ENCODE measurements at regions not wholly inside any gene's neighbourhood (a gene's known extent, or its start where the extent isn't known, plus 50 kb on each side); places are given as distances from the start of the nearest gene placed in this dataset.

GRCh38 chr10:23850631-23851030, 358.3 kb upstream of the KIAA1217 start:
- TF ChIP-seq EP300 (IDR thresholded peaks at IDR 0.05; ENCODE audit: borderline replicate concordance) (no peak), REST (IDR thresholded peaks at IDR 0.05; ENCODE audit: low read depth) (no peak), ZBTB7A (IDR thresholded peaks at IDR 0.05; ENCODE audit: low read depth) (no peak), RAD21 (IDR thresholded peaks at IDR 0.05; ENCODE audit: low read depth) (no peak), CREB1 (IDR thresholded peaks at IDR 0.05; ENCODE audit: low read depth) (no peak), TEAD4 (IDR thresholded peaks at IDR 0.05) (no peak), EGR1 (IDR thresholded peaks at IDR 0.05) (no peak), TAF1 (IDR thresholded peaks at IDR 0.05; ENCODE audit: low read depth) (no peak), YY1 (IDR thresholded peaks at IDR 0.05; ENCODE audit: low read depth) (no peak), FOXM1 (IDR thresholded peaks at IDR 0.05; ENCODE audit: borderline replicate concordance, low read depth) (no peak), TCF12 (IDR thresholded peaks at IDR 0.05; ENCODE audit: low read depth) (no peak), NFIC (IDR thresholded peaks at IDR 0.05) (no peak)
- TF ChIP-seq, protein P1, sequence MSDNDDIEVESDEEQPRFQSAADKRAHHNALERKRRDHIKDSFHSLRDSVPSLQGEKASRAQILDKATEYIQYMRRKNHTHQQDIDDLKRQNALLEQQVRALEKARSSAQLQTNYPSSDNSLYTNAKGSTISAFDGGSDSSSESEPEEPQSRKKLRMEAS (IDR thresholded peaks at IDR 0.05) = no peak

Measured in Ishikawa (cell line).